Body of pancreas (tissue), 4 donors: ENCODE measurements at regions not wholly inside any gene's neighbourhood (a gene's known extent, or its start where the extent isn't known, plus 50 kb on each side); places are given as distances from the start of the nearest gene placed in this dataset.

ENCODE experiments used
- ATAC-seq: fragments of 150-250 bp; one replicate; pipeline ENCODE4 v1.9.1; 2016
- DNase-seq, 4 donors: peaks; one replicate each; pipeline ENCODE4 v3.0.0-alpha.2; 2019
- H3K27ac ChIP-seq, 4 donors: fragments of 200-600 bp; sonication (generic); 1 replicate in 3 of 4; 2 replicates in 1 of 4; pipeline versions ENCODE4 v1.5.1 to v1.6.1; 2016 to 2019; ENCODE audit warnings: mild to moderate bottlenecking in 1 of 4, mixed read lengths in 1 of 4, moderate library complexity in 1 of 4
- H3K27me3 ChIP-seq, 2 donors: fragments of 200-600 bp; sonication (generic); one replicate each; pipeline ENCODE4 v1.6.0; 2016; ENCODE audit warnings: mild to moderate bottlenecking in 1 of 2
- H3K36me3 ChIP-seq, 2 donors: fragments of 200-600 bp; sonication (generic); replicated peaks in 1 of 2; 2 replicates each; pipeline ENCODE4 v1.5.1; 2016; ENCODE audit warnings: low read depth in 2 of 2; ENCODE audit not compliant: insufficient read depth in 1 of 2
- H3K4me1 ChIP-seq: fragments of 200-600 bp; sonication (generic); one replicate; pipeline ENCODE4 v1.6.0; 2016
- H3K4me3 ChIP-seq, 2 donors: fragments of 200-600 bp; sonication (generic); 1 replicate in 1 of 2; 2 replicates in 1 of 2; pipeline ENCODE4 v1.5.1; 2016 to 2019
- H3K9me3 ChIP-seq, 3 donors: fragments of 200-600 bp; sonication (generic); 1 replicate in 2 of 3; 2 replicates in 1 of 3; pipeline ENCODE4 v1.5.1; 2016
- CTCF ChIP-seq, 7 experiments: fragments of 450-650 bp in 4 of 7; fragments of 200-600 bp in 3 of 7; sonication (generic) in 3 of 7; IDR thresholded peaks; one replicate each; pipeline ENCODE4 v1.5.1; 2016 to 2019; ENCODE audit warnings: antibody characterized with exemption in 7 of 7
- POLR2A ChIP-seq, 3 donors: fragments of 450-650 bp; IDR thresholded peaks; one replicate each; pipeline ENCODE4 v1.6.1; 2016; ENCODE audit warnings: antibody characterized with exemption in 3 of 3, mild to moderate bottlenecking in 2 of 3
- WGBS, 2 donors: methylation state at CpG; one replicate each; pipeline ENCODE4 v1.1.5; 2017; 5-methylcytosine and 5-hydroxymethylcytosine counted together
- intact Hi-C: fragments of 100-400 bp; cut with DNase I; formaldehyde crosslinking; loops from one replicate; pipeline ENCODE4 v1.15.1; 2023

- intact Hi-C loops: no loop called here
- no peak for ATAC-seq
- TF ChIP-seq POLR2A (IDR thresholded peaks at IDR 0.05): no peak
- no peak for TF ChIP-seq CTCF (IDR thresholded peaks at IDR 0.05)
Observed at GRCh38 chr11:112829971-112830654, 131.1 kb upstream of the NCAM1 start.

GRCh38 chr11:112831041-112831440 is 130.2 kb upstream of the NCAM1 start:
- Histone ChIP-seq H3K4me1 (no peaks in the 10 kb centered on the region), H3K27ac (no peak overlapping the region), H3K9me3 (no peaks in the 10 kb centered on the region), H3K36me3 (no peaks in the 10 kb centered on the region), H3K4me3 (no peak overlapping the region), H3K27me3 (no peaks in the 10 kb centered on the region)
- no peak for ATAC-seq
- TF ChIP-seq POLR2A (IDR thresholded peaks at IDR 0.05): no peak
- no peak for TF ChIP-seq CTCF (IDR thresholded peaks at IDR 0.05)
- intact Hi-C loops: no loop called here
- 80% methylated on average over 1 of the region's 1 CpG for WGBS, 2 donors
- no peak for DNase-seq

More at GRCh38 chr11:112829971-112830654, 131.1 kb upstream of the NCAM1 start:
- Histone ChIP-seq H3K4me1 (no peaks in the 10 kb centered on the region), H3K36me3 (no peaks in the 10 kb centered on the region), H3K4me3 (no peak overlapping the region), H3K27ac (no peak overlapping the region), H3K27me3 (no peaks in the 10 kb centered on the region), H3K9me3 (no peaks in the 10 kb centered on the region)
- no peak for DNase-seq
- 47 to 52% methylated on average over 6 of the region's 6 CpGs for WGBS, 2 donors

GRCh38 chr11:112831969-112832766 is 129.1 kb upstream of the NCAM1 start:
- DNase-seq (no peak), ATAC-seq (no peak)
- no peak for TF ChIP-seq CTCF (IDR thresholded peaks at IDR 0.05)
- TF ChIP-seq POLR2A (IDR thresholded peaks at IDR 0.05): no peak
- Histone ChIP-seq H3K27me3 (no peaks in the 10 kb centered on the region), H3K4me1 (no peaks in the 10 kb centered on the region), H3K36me3 (no peaks in the 10 kb centered on the region), H3K4me3 (no peak overlapping the region), H3K9me3 (no peaks in the 10 kb centered on the region), H3K27ac (no peak overlapping the region)
- WGBS, 2 donors: 72 to 80% methylated on average over 3 of the region's 3 CpGs
- intact Hi-C loops: no loop called here

- TF ChIP-seq POLR2A (IDR thresholded peaks at IDR 0.05) (no peak), CTCF (IDR thresholded peaks at IDR 0.05) (no peak)
- WGBS, 2 donors: 2 to 10% methylated on average over 5 of the region's 5 CpGs
- no peak overlapping the region for H3K27ac ChIP-seq
- no peaks in the 10 kb centered on the region for H3K27me3 ChIP-seq
- ATAC-seq: peak; percentile 74
- intact Hi-C loops: no loop called here
- H3K36me3 ChIP-seq: no peaks in the 10 kb centered on the region
- no peak overlapping the region for H3K4me3 ChIP-seq
- H3K4me1 ChIP-seq: no peaks in the 10 kb centered on the region
- peak; percentile 55 to 82 (median 78) for DNase-seq
- no peaks in the 10 kb centered on the region for H3K9me3 ChIP-seq
Observed at GRCh38 chr11:112834277-112834755, 126.9 kb upstream of the NCAM1 start.
